ENCODE measurements at regions not wholly inside any gene's neighbourhood (a gene's known extent, or its start where the extent isn't known, plus 50 kb on each side); places are given as distances from the start of the nearest gene placed in this dataset.

DNA sequence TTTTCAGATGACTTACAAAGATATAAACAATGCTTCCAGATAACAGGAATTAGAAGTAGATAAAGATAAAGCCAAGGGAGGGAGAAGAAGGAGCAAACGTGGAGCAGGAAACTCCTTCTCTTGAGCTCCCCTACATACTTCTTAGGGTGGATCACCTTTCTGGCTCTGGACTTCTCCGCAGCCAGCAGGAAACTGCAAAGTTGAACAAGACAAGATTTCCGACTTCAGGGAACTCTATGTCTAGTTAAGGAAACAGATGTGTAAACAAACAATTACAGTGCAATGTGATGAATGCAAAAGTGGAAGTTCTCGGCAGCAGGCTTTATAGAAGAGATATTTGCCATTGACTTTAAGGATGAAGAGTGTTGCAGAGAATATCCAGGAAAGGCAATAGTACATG is 134.0 kb upstream of the MARCKS start:
- TF ChIP-seq CTCF (IDR thresholded peaks at IDR 0.05) (no peak), POLR2A (IDR thresholded peaks at IDR 0.05) (no peak)
